ENCODE measurements at regions not wholly inside any gene's neighbourhood (a gene's known extent, or its start where the extent isn't known, plus 50 kb on each side); places are given as distances from the start of the nearest gene placed in this dataset.
A peak's percentile ranks its signal among the peaks of the same experiment; 100 is the strongest.
"Not testable (repeated sequence)": the region's sequence is repeated elsewhere in the genome, so short reads cannot be mapped to it uniquely, and the experiment has no call there.

DNA sequence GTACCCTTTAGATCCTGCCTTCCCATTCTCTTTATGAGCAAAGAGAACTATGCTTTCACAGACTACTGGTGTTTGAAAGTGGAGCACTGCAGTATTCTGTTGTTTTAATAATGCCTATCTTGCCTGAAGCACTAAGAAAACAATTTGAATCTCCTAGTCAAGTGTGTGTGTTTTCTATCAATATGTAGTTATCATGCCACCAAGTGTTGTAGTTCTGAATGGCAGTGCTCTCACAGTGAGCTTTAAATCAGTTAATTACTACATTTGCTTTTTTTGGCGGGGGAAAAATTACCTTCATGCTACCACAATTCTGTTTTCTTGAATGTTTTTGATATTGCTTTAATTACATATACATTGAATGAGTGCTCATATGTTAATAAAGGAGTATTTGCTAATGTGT is 143.6 kb upstream of the FAM47A start:
- DNase-seq: peak in 1 of 3 donors; percentile 7

DNA sequence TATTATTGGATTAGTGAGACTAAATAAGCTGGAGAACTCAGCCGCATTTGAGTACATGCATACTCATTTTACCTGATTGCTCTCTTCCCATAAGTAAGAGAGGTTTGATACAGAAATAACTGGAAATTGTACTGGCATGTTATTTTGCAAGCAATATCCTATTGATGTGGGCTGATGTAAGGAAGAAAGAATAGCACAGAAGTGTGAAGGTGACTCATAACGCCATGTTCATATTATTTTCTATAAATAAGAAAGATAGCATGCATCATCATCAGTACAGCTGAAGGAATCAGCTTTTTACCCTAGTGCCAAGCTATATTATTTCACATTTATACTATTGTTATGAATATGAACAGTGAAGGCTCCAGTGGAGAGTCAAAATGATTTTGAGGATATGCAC is 138.3 kb upstream of the FAM47A start:
- DNase-seq: no peak

GRCh38 chrX:34238896-34239295 is 106.8 kb upstream of the FAM47A start:
- DNase-seq: no peak

DNA sequence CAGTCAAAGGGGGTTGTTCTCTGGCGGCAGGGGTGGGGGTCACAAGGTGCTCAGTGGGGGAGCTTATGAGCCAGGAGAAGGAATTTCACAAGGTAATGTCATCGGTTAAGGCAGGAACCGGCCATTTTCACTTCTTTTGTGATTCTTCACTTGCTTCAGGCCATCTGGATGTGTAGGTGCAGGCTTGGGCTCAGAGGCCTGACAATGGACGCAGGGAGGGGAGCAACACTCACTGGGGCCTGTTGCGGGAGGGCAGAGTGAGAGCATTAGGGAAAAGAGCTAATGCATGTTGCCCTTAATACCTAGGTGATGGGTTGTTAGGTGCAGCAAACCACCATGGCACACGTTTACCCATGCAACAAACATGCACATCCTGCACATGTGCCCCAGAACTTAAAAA is 98.0 kb upstream of the FAM47A start:
- DNase-seq: not testable (repeated sequence)

- no peak for DNase-seq
These were observed 95.7 kb upstream of the FAM47A start for GRCh38 chrX:34227804-34228203.

DNA sequence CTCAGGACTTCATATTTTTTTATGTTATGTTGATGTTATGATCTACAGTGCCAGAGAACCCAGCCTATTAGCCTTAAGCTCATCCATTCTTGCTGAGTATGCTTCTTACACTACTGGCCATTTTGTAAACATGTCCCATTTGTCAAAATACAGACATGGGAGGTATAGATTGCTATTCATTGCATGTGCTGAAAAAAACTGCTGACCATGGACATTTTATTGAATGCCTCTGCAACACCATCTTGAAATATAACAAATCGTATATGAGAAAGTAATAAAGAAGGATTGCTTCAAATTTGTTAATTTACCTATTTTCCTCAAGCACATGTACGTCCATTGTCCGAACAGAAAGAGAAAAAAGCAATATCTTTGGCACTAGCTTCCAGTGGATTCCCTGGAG is 91.5 kb upstream of the FAM47A start:
- DNase-seq: no peak

- no peak for DNase-seq
These were observed 85.9 kb upstream of the FAM47A start for GRCh38 chrX:34218063-34218462.

DNA sequence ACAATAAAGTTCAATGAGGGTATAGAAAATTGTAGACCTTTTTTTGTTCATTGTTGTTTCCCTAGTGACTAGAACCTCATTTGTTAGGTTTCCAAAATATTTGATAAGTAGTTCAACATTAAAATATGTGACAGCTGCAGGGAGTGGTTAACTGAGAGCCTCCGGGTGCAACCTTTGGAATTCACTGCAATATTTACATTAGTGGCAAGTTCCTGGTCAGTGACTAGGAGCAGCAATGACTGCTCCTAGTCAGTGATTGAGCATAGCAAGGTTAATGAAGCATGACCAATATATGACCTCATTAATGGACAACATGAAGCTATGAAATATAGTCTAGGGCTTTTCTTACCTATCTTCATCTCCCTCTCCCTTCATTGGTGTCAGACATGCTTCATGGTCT is 65.8 kb upstream of the FAM47A start:
- no peak for DNase-seq

Measured in muscle of back (tissue), 3 donors.